Epidermal melanocyte (primary cell): ENCODE measurements at regions not wholly inside any gene's neighbourhood (a gene's known extent, or its start where the extent isn't known, plus 50 kb on each side); places are given as distances from the start of the nearest gene placed in this dataset.

Experiments
- DNase-seq: peaks from one replicate; pipeline ENCODE4 v3.0.0; 2011; ENCODE audit warnings: low spot score; ENCODE audit not compliant: insufficient read length

- no peak for DNase-seq
These were observed 381.3 kb upstream of the NFE2L3 start for GRCh38 chr7:25770670-25771069.

DNA sequence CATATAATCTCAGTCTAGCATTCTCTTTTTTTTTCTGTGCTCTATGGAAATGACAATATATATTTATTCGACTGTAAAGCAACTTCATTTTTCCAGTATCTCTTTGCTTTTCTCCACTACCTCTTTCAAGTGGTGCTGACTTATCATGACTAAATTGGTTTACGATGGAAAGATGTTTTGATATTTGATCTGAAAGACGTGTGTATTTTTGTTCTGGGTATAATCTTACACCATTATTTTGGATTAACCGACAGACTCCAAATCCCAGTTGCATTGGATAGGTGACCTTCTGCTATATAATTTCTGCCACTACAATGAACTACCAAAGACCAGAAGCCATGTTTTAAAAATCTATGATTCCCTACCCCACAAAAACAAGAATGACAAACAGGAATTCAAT is 380.5 kb upstream of the NFE2L3 start:
- DNase-seq, result no peak

DNA sequence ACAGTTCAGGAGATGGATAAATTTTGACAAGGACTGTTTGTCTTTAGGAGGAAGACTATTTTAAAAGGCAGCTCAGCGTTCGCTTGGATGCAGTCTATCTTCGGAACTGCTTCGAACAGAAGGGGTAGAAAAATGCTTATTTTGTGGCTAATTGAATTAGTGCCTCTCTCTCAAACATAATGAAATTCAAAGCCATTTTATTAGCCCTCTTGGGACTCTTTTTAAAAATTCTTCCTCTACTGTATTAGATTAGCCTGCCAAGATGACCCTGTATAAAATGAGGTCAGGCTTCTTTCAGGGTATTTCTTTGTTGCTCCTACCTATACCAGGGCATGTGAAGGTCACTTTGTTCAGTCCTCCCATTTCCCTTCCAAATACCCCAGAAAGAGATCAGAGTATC is 379.2 kb upstream of the NFE2L3 start:
- no peak for DNase-seq

GRCh38 chr7:25774675-25775074 is 377.3 kb upstream of the NFE2L3 start:
- no peak for DNase-seq

DNA sequence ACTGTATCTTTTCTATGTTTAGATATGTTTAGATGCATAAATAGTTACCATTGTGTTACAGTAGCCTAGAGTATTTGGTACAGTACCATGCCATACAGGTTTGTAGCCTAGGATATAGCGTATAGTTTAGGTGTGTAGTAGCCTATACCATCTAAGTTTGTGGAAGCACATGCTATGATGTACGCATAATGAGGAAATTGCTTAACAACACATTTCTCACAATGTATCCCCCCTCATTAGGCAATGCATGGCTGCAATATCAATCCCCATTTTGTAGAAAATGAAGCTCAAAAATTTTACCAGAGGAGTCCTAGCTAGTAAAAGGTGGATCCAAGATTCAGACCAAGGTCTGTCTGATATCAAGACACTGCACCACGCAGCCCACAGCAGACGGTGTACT is 376.4 kb upstream of the NFE2L3 start:
- no peak for DNase-seq

DNA sequence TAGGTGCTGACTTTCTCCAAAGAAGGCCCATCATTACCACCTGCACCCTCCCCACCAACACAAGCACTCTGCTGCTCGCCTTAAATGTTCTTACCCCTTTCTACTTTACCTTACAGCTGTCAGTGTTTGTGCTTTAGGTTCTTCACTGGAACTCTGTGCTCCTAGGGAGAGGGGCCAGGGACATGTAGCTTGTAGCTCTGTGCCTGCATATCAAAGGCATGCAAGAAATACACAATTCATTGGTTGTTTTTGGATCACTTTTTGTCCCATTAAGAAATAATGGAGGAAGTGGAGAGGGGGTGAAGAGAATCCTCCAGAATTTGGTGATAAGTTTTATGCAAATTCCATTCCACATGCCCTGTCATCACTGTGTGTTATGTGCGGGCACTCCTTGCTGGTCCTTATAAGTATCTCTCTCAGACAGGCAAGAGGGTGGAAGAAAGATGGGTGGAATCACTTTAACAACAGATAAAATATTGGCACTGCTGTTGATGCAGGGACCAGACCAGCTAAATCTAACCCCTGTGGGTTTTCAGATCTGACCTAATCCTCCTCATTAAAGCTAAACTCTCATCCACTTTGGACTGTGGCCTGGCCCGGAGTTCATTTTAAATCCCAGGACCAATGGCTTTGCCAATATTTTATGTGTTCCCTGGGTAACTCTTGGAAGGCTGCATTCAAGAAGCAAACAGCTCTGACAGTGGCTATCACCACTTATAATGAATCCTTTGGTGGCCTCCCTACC is 375.8 kb upstream of the NFE2L3 start:
- no peak for DNase-seq

- DNase-seq, result no peak
These were observed 375.3 kb upstream of the NFE2L3 start for GRCh38 chr7:25776744-25777123.

DNA sequence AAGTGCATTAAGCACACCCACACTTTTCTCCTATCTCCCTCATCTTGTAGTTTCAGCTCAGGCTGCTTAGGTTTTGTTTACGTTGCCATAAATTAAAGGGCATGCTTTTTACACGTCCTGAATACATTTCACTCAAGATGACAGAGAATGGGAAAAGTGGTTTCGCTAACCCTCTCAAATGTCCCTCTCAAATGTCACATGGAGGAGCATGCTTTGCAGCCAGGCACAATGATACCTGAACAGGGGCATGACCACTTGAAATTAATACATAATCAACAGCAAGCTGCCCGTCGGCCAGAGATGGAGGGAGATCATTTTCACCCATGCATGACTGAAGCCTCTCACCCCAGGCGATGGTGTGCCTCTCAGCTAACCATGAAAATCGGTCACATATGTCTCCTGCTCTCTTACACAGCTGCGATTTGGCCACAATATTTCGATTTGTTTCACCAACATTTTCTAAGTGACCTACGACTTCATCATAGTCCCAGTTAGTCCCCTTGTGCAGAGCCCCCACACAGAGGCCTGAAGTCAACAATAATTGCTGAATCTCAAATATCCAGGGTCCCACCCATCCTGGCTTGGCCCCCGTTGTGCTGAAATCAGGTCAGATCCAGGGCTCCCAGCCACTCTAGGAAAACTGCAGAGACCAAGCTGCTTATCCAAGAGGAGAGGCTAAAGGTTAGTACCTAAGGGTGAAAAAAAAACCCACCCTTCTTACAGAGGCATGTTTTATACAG is 373.9 kb upstream of the NFE2L3 start:
- no peak for DNase-seq

DNA sequence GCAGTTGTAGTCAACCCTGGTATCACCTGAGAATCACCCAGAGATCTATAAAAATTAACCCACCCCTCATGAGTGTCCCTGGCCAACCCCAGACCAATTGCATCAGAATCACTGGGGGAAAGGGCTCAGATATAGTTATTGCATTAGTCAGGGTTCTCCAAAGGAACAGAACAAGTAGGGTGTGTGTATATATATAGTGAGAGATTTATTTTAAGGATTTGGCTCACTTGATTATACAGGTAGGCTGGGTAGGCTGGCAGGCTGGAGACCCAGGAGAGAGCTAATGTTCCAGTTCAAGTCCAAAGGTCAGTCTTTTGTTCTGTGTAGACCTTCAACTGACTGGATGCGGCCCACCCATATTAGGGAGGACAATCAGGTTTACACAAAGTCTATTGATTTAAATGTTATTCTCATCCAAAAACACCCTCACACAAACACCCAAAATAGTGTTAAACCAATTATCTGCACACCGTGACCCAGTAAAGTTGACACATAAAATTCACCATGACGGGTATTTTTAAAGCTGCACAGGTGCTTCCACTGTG is 372.9 kb upstream of the NFE2L3 start:
- DNase-seq, result no peak

GRCh38 chr7:25780904-25781303 is 371.1 kb upstream of the NFE2L3 start:
- no peak for DNase-seq

GRCh38 chr7:25781704-25782103 is 370.3 kb upstream of the NFE2L3 start:
- no peak for DNase-seq

DNA sequence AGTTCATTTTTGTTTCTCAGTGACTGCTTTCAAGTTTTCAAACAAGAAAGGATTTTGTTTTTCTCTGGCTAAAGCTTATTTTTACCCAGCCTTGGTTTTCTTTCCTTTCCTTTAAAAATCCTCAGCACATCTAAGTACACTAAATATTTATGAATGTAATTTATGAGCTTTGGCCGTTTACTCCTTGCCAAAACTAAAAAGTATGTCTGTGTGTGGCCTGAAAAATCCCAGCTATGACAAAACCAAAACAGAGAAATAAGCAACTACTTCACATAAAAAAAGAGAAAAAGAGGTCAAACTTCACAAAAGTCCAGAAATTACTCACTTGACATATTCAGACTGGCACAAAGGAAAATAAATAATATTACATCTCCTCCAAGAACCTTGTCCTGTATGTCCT is 365.1 kb upstream of the NFE2L3 start:
- no peak for DNase-seq

GRCh38 chr7:25787336-25787735 is 364.7 kb upstream of the NFE2L3 start:
- DNase-seq, result no peak

DNA sequence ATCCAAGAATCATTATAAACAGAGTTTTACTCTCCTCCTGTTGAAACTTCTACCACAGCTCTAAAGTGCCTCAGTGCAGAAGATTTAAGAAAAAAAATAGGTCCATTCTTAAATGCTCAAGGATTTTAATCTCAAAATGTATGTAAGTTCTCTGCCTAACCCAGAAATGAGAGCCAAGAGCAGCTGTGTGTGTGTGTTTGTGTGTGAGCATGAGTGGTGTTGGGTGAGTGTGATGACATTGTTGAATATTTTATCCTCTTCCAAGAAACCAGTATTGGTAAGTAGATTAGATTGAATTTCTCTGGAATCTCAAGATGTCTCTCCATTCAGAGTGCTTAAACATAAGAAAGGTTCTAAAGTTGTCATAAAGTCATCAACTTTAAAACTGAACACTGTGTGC is 363.6 kb upstream of the NFE2L3 start:
- no peak for DNase-seq

GRCh38 chr7:25788961-25789620 is 362.9 kb upstream of the NFE2L3 start:
- DNase-seq, result no peak

GRCh38 chr7:25789701-25790640 is 362.0 kb upstream of the NFE2L3 start:
- no peak for DNase-seq

DNA sequence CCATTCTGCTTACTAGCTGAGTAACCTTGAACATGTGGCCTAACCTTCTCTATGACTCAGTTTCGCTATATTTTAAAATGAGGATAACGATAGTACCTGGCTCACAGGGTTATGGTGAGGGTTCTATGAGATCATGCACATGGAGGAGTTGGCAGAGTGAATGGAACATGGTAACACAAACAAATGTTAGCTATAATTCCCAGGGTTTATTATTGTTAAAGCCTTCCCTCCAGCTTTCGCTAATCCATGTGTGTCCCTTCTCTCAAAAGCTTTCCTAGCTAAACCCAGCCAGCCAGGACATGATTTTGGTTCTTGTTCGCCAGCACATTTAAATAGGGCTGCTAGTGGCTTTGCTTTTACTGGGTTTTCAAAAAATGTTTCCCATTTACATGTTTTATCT is 361.0 kb upstream of the NFE2L3 start:
- DNase-seq, result no peak

DNA sequence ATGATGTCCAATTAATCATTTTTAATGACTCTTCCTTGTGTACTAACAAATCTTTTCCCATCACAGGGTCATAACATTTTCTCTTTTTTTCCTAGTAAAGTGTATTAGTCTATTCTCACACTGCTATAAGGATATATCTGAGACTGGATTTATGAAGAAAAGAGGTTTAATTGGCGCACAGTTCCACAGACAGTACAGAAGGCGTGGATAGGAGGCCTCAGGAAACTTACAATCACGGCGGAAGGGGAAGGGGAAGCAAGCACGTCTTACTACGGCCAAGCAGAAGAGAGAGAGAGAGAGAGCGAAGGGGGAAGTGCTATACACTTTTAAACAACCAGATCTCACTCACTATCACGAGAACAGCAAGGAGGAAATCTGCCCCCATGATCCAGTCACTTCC is 359.4 kb upstream of the NFE2L3 start:
- DNase-seq, result no peak

GRCh38 chr7:25795824-25796235 is 356.2 kb upstream of the NFE2L3 start:
- no peak for DNase-seq

GRCh38 chr7:25798344-25798743 is 353.7 kb upstream of the NFE2L3 start:
- DNase-seq, result no peak

DNA sequence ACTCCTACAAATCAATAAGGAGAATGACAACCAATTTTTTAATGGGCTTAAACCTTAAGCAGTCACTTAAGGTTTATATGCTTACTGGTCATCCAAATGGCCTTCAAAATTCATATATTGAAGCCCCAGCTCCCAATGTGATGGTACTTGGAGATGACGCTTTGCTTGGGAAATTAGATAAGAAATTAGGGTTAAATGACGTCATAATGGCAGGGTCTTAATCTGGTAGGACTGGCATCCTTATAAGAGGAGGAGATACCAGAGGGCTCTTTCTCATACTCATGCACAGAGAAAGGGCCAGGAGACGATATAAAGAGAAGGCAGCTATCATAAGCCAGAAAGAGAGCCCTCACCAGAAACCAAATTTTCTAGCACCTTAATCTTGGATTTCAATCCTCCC is 350.8 kb upstream of the NFE2L3 start:
- no peak for DNase-seq
